A172 (cell line): ENCODE measurements at regions not wholly inside any gene's neighbourhood (a gene's known extent, or its start where the extent isn't known, plus 50 kb on each side); places are given as distances from the start of the nearest gene placed in this dataset.

Experiments
- DNase-seq: peaks from one replicate; pipeline ENCODE4 v3.0.0-alpha.2; 2015; ENCODE audit warnings: low spot score

GRCh38 chr2:204268971-204269370 lies 276.3 kb upstream of the PARD3B start:
- no peak for DNase-seq

DNA sequence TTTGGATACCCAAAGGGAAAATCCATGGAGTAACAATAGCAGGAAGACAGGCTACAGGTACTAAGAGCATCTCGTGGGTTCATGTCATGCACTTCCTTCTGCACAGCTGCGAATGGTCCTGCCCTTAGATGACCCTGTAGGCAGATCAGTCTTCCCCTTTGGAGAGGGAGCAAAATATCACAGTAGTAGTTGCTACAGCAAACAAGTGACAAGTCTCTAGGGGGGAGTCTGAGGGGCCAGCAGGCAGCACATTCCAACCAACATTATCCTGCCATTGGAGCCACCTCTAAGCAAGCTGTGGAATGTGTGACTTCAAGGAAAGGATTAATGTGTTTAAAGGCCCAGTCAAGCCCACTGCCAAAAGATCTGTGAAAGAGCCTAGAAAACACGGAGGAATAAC lies 273.2 kb upstream of the PARD3B start:
- DNase-seq = no peak

- no peak for DNase-seq
Measured at GRCh38 chr2:204272610-204273287, 272.5 kb upstream of the PARD3B start.

- no peak for DNase-seq
Measured at GRCh38 chr2:204274429-204274828, 270.8 kb upstream of the PARD3B start.

DNA sequence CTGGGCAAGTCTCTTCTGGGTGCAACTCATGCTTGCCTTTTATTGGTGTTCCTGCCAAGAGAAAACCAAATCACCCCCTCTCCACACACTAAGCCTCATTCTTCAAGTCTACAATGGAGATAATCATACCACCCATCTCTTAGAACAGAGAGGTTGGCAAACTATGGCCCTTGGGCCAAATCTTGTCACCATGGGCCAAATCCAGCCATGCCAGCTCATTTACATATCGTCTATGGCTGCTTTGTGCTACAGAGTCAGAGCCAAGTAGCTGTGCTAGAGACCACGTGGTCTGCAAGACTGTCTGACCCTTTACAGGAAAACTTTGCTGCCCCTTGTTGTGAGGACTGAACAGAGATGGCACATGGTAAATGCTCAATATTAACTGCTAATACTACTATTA lies 270.3 kb upstream of the PARD3B start:
- DNase-seq = no peak

GRCh38 chr2:204277226-204277625 lies 268.0 kb upstream of the PARD3B start:
- DNase-seq = no peak

DNA sequence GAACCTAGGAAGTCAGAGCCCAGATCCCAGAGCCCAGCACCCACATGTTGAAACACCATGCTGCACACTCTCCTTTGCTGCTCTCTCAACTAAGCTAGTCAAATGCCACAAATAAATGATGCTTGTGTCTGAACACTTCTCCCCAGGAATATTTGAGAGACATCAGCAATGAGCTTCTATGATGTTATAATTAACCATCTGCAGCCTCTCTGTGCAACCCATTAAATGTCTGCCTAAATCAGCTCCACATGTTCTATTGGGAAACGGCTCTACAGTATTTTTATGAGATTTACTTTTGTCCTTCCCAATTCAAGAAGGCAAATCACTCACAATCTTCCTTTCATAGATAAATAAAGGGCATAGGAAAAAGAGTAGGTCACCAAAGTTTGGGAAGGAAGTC lies 266.8 kb upstream of the PARD3B start:
- no peak for DNase-seq

- DNase-seq = no peak
Measured at GRCh38 chr2:204279819-204280218, 265.5 kb upstream of the PARD3B start.

- no peak for DNase-seq
Measured at GRCh38 chr2:204280262-204280668, 265.0 kb upstream of the PARD3B start.

GRCh38 chr2:204282081-204282480 lies 263.2 kb upstream of the PARD3B start:
- no peak for DNase-seq

- DNase-seq = no peak
Measured at GRCh38 chr2:204282525-204282924, 262.8 kb upstream of the PARD3B start.

DNA sequence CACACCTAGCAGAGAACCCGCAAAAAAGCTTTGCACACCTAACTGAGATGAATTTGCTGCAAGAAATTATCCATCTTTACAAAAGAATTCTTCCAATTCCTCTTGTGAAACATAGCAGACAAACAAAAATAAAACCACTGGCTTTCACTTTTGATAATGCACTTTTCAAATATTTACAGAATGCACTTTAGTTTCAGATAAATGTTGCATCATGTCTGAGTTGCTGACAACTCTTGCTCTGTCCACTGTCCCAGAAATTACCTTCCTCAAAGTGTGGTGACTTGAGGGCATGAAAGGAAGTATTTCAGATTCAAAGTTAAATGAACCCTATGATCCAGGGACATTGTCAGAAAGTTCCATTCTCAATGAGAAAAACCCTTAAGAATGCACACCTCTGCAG lies 256.2 kb upstream of the PARD3B start:
- DNase-seq = no peak

DNA sequence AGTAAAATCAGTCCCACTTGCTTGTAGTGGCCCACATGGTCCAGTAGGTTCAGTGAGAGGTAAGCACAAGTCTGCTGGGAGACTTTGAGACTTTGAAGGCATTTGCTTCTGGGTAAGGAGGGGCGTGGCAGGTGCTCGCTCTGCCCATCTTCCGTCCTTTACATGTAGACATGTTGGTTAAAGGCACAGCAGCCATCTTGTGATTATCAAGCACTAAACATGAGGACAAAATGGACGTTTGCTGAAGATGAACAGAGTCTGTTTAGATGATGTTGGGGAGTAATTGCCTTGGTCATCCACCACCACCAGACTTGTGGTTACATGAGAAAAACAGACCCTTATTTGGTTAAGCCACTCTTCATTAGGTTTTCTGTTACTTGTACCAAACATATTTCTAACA lies 252.8 kb upstream of the PARD3B start:
- no peak for DNase-seq

DNA sequence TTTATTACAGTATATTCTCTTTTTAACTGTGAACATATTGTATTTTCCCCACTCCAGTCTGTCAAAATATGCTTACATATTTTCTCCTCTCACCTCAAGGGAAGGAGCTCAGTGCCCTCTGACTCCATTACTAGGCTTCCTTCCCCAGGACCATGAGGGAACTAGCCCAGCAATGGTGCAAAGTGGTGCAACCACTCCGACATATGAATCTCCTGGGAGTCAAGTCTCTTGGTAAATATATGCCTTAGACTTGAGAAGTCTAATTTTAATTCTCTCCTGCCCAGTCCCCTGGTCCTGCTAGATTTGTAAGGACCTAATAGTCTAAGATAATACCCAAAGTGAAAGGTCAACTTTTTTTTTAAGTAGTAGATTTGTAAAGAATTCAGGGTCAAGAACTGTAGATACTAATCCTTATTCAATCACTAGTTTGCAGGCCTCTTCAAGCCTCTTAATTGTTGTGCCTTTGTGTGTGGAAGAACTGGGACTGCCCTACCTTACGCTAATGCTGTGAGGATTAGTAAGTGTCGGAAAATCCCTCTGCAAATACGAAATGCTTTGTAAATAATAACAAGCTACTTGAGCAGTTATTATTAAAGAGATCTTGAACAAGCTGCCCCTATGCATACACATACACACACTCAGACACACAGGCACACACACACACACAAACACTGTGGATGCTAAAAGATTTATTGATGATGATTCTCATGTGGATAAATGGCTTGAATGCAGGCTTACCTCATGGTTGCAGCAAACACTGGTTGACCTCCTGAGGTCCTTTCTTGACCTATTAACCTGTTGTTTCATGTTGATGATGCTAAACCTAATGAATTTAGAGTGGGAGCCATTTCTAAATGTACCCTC lies 251.2 kb upstream of the PARD3B start:
- no peak for DNase-seq

GRCh38 chr2:204298404-204298803 lies 246.9 kb upstream of the PARD3B start:
- no peak for DNase-seq

DNA sequence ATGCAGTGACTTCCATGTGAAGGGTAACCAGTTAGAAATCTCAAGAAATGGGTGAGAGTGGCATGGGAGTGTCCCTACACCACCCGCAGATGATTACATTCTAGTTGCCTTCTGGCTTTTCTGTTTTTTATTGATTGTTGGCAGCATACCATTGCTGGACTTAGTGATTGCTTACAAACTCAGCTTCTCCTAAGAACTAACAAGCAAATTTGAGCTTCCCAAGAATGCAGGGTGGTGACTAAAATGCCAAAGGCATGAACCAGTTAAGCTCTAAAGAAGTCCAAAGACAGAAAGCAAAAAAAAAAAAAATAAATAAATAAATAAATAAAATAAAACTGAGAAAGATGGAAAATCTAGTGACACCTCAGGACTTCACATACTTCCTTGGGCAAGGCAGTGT lies 245.5 kb upstream of the PARD3B start:
- DNase-seq = no peak

GRCh38 chr2:204306667-204307066 lies 238.6 kb upstream of the PARD3B start:
- no peak for DNase-seq

DNA sequence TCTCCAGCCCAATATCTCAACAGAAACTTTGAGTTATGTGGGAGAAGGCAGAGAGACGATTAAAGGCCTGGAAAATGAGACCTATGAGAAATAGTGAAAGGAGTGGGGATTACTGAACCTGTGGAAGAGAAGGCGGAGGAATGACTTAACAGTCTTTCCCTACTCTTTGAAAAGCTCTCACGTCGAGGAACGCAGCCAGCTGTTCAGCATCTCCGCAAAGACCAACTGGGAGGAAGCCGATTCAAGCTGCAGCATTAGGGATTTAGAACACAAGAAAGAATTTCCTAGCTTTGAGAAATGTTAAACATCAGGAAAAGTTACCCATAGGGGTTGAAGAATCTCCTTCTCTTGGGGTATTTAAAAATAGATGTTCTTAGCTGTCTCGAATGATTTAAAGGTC lies 233.2 kb upstream of the PARD3B start:
- DNase-seq = no peak

- no peak for DNase-seq
Measured at GRCh38 chr2:204313256-204313655, 232.0 kb upstream of the PARD3B start.

GRCh38 chr2:204315236-204315662 lies 230.0 kb upstream of the PARD3B start:
- peak; percentile 61 for DNase-seq

DNA sequence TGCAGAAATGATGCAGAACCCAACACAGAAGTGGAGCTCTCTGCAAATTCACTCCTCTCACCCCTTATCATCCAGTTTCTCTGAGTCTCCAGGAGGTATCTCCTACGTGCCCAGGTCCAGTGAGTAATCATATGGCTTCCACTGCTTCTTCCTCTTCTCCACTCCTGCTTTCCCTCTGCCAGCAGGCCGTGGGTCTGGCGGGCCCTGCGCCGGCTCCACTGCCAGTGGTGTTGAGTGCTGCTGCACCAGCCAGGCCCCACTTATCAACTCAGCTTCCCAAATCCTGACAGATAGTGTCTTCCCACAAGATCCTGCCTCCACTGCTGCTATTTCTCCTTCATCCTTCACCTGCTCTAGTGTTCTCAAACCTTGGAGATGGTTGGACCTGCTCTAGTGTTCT lies 227.6 kb upstream of the PARD3B start:
- no peak for DNase-seq

DNA sequence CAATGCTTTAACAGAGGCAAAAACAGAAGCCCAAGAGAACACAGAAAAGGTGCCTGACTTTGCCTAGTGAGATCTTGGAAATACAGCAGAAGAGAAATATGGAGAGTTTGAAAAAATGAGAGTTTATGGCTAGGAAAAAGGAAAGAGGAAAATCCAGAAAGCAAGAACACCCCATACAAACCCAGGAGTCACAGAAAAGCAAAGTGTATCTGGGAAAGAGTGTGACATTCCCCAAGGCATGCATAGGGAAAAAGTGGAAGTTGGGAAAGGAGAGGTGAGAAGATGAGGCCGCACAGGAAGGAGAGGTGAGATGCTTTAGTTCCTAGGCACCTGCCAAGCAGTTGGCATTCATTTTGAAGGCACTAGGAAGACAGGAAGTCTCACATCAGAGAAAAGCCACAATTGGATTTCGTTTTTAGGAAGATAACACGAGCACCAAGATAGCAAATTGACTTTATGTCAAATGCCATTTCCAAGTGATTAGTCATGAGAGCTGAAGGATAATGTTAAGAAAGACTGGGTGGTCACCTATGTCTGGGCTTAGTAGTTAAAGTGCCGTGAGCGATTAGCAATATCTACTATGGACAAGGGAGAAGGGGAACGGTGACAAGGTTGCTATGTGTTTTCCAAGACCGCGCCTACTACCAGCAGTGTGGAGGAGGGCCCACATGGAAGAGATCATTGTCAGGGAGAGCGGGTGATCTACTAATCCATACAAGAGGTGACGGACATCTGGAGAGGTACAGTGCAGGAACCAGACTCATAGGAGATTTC lies 224.1 kb upstream of the PARD3B start:
- DNase-seq = peak; percentile 20
